ENCODE measurements at regions not wholly inside any gene's neighbourhood (a gene's known extent, or its start where the extent isn't known, plus 50 kb on each side); places are given as distances from the start of the nearest gene placed in this dataset.
A peak's percentile ranks its signal among the peaks of the same experiment; 100 is the strongest.

- TF ChIP-seq CTCF (IDR thresholded peaks at IDR 0.05): no peak
- intact Hi-C loops (cut with DNase I): no loop called here
- H3K4me1 ChIP-seq: no peaks in the 10 kb centered on the region
- H3K27ac ChIP-seq: no peak overlapping the region
- H3K27me3 ChIP-seq: no peaks in the 10 kb centered on the region
- no peaks in the 10 kb centered on the region for H3K9me3 ChIP-seq
- DNase-seq (peak; percentile 61), ATAC-seq (peak; percentile 14)
- H3K4me3 ChIP-seq: no peak overlapping the region
- no peaks in the 10 kb centered on the region for H3K36me3 ChIP-seq
Measured at GRCh38 chr14:104443391-104444158, 136.0 kb upstream of the C14orf180 start.

GRCh38 chr14:104444159-104445030 is 135.2 kb upstream of the C14orf180 start:
- intact Hi-C loops (cut with DNase I): no loop called here
- Histone ChIP-seq H3K4me3 (no peak overlapping the region), H3K27ac (no peak overlapping the region), H3K27me3 (no peaks in the 10 kb centered on the region), H3K36me3 (no peaks in the 10 kb centered on the region), H3K4me1 (no peaks in the 10 kb centered on the region), H3K9me3 (no peaks in the 10 kb centered on the region)
- TF ChIP-seq CTCF (IDR thresholded peaks at IDR 0.05): no peak
- ATAC-seq: no peak
- DNase-seq: peak; percentile 27

- Histone ChIP-seq H3K9me3 (no peaks in the 10 kb centered on the region), H3K36me3 (no peaks in the 10 kb centered on the region), H3K27me3 (no peaks in the 10 kb centered on the region), H3K27ac (no peak overlapping the region), H3K4me1 (no peaks in the 10 kb centered on the region), H3K4me3 (no peak overlapping the region)
- no peak for TF ChIP-seq CTCF (IDR thresholded peaks at IDR 0.05)
- ATAC-seq (no peak), DNase-seq (no peak)
- intact Hi-C loops (cut with DNase I): no loop called here
Measured at GRCh38 chr14:104445086-104445485, 134.5 kb upstream of the C14orf180 start.

- DNase-seq: peak; percentile 45
Measured at GRCh38 chr14:104445832-104446381, 133.7 kb upstream of the C14orf180 start.

GRCh38 chr14:104446611-104447010 is 133.0 kb upstream of the C14orf180 start:
- H3K27ac ChIP-seq: no peak overlapping the region
- TF ChIP-seq CTCF (IDR thresholded peaks at IDR 0.05): no peak
- DNase-seq (peak; percentile 49), ATAC-seq (no peak)
- intact Hi-C loops (cut with DNase I): no loop called here
- no peak overlapping the region for H3K4me3 ChIP-seq
- no peaks in the 10 kb centered on the region for H3K36me3 ChIP-seq
- peaks cover 6% of the 10 kb centered on the region for H3K27me3 ChIP-seq
- no peaks in the 10 kb centered on the region for H3K9me3 ChIP-seq
- no peaks in the 10 kb centered on the region for H3K4me1 ChIP-seq

More at GRCh38 chr14:104445832-104446381, 133.7 kb upstream of the C14orf180 start:
- intact Hi-C loops (cut with DNase I): no loop called here
- no peaks in the 10 kb centered on the region for H3K9me3 ChIP-seq
- TF ChIP-seq CTCF (IDR thresholded peaks at IDR 0.05): no peak
- no peaks in the 10 kb centered on the region for H3K4me1 ChIP-seq
- no peaks in the 10 kb centered on the region for H3K36me3 ChIP-seq
- ATAC-seq: no peak
- H3K27me3 ChIP-seq: peaks cover 3% of the 10 kb centered on the region
- no peak overlapping the region for H3K4me3 ChIP-seq
- H3K27ac ChIP-seq: no peak overlapping the region
